ENCODE measurements at regions not wholly inside any gene's neighbourhood (a gene's known extent, or its start where the extent isn't known, plus 50 kb on each side); places are given as distances from the start of the nearest gene placed in this dataset.

- H3K27me3 ChIP-seq (ENCODE audit: control insufficient read depth, insufficient read depth, low read length, poor library complexity, severe bottlenecking), result no peaks in the 10 kb centered on the region
- Mint-ChIP-seq H3K27me3 (ENCODE audit: insufficient read depth) (peaks cover 4% of the 10 kb centered on the region), H3K9me3 (no peaks in the 10 kb centered on the region), H3K27ac (peak overlapping the region; percentile 16), H3K4me1 (peaks cover 42% of the 10 kb centered on the region), H3K36me3 (ENCODE audit: low read depth) (no peaks in the 10 kb centered on the region), H3K4me3 (no peak overlapping the region)
- 83 to 97% methylated on average over 1 of the region's 1 CpG for WGBS, 2 experiments (ENCODE audit: insufficient coverage in 1 of 2, insufficient read length in 1 of 2)
- H3K9me3 ChIP-seq (ENCODE audit: control insufficient read depth, low read length), result no peaks in the 10 kb centered on the region
- TF ChIP-seq CTCF (conservative IDR thresholded peaks at IDR 0.05), result no peak
- peaks cover 27% of the 10 kb centered on the region for H3K4me1 ChIP-seq (ENCODE audit: control insufficient read depth, insufficient read depth, low read length)
- H3K9ac ChIP-seq (ENCODE audit: extremely low read depth, low read length, poor library complexity, severe bottlenecking), result no peak overlapping the region
- H3K36me3 ChIP-seq (ENCODE audit: control insufficient read depth, insufficient read depth, low read length), result no peaks in the 10 kb centered on the region
- H3K27ac ChIP-seq (ENCODE audit: low read depth, low read length), result no peak overlapping the region
- H3K4me3 ChIP-seq (ENCODE audit: low read length), result no peak overlapping the region
- DNase-seq, result no peak
These were observed 139.6 kb upstream of the RANBP3L start for GRCh38 chr5:36441280-36441679.

- Histone ChIP-seq H3K9ac (ENCODE audit: extremely low read depth, low read length, poor library complexity, severe bottlenecking) (peak overlapping the region; percentile 23), H3K27ac (ENCODE audit: low read depth, low read length) (no peak overlapping the region), H3K4me3 (ENCODE audit: low read length) (no peak overlapping the region), H3K27me3 (ENCODE audit: control insufficient read depth, insufficient read depth, low read length, poor library complexity, severe bottlenecking) (no peaks in the 10 kb centered on the region), H3K9me3 (ENCODE audit: control insufficient read depth, low read length) (no peaks in the 10 kb centered on the region), H3K4me1 (ENCODE audit: control insufficient read depth, insufficient read depth, low read length) (peaks cover 27% of the 10 kb centered on the region), H3K36me3 (ENCODE audit: control insufficient read depth, insufficient read depth, low read length) (no peaks in the 10 kb centered on the region)
- Mint-ChIP-seq H3K9me3 (no peaks in the 10 kb centered on the region), H3K4me1 (peaks cover 38% of the 10 kb centered on the region), H3K36me3 (ENCODE audit: low read depth) (no peaks in the 10 kb centered on the region), H3K27me3 (ENCODE audit: insufficient read depth) (peaks cover 2% of the 10 kb centered on the region), H3K4me3 (no peak overlapping the region), H3K27ac (no peak overlapping the region)
- 74 to 75% methylated on average over 4 to 7 of the region's 7 CpGs for WGBS, 2 experiments (ENCODE audit: insufficient coverage in 1 of 2, insufficient read length in 1 of 2)
- DNase-seq, result no peak
- no peak for TF ChIP-seq CTCF (conservative IDR thresholded peaks at IDR 0.05)
These were observed 140.7 kb upstream of the RANBP3L start for GRCh38 chr5:36442352-36442751.

GRCh38 chr5:36442796-36443195 is 141.1 kb upstream of the RANBP3L start:
- Histone ChIP-seq H3K9ac (ENCODE audit: extremely low read depth, low read length, poor library complexity, severe bottlenecking) (peak overlapping the region; percentile 23), H3K27me3 (ENCODE audit: control insufficient read depth, insufficient read depth, low read length, poor library complexity, severe bottlenecking) (no peaks in the 10 kb centered on the region), H3K27ac (ENCODE audit: low read depth, low read length) (no peak overlapping the region), H3K36me3 (ENCODE audit: control insufficient read depth, insufficient read depth, low read length) (no peaks in the 10 kb centered on the region), H3K4me1 (ENCODE audit: control insufficient read depth, insufficient read depth, low read length) (peaks cover 27% of the 10 kb centered on the region), H3K9me3 (ENCODE audit: control insufficient read depth, low read length) (no peaks in the 10 kb centered on the region), H3K4me3 (ENCODE audit: low read length) (no peak overlapping the region)
- whole genome bisulfite sequencing, 2 experiments (ENCODE audit: insufficient coverage in 1 of 2, insufficient read length in 1 of 2), result 95% methylated on average over 1 of the region's 1 CpG; no CpG with 5 or more reads in 1 of the 2 experiments
- no peak overlapping the region for H3K4me3 Mint-ChIP-seq
- peaks cover 2% of the 10 kb centered on the region for H3K27me3 Mint-ChIP-seq (ENCODE audit: insufficient read depth)
- no peak for TF ChIP-seq CTCF (conservative IDR thresholded peaks at IDR 0.05)
- peaks cover 38% of the 10 kb centered on the region for H3K4me1 Mint-ChIP-seq
- no peaks in the 10 kb centered on the region for H3K36me3 Mint-ChIP-seq (ENCODE audit: low read depth)
- no peaks in the 10 kb centered on the region for H3K9me3 Mint-ChIP-seq
- no peak for DNase-seq
- no peak overlapping the region for H3K27ac Mint-ChIP-seq
